Adipocyte (in vitro differentiated cells): ENCODE measurements at regions not wholly inside any gene's neighbourhood (a gene's known extent, or its start where the extent isn't known, plus 50 kb on each side); places are given as distances from the start of the nearest gene placed in this dataset.

Experiments
- DNase-seq: peaks from one replicate; pipeline ENCODE4 v3.0.0-alpha.2; 2015; ENCODE audit warnings: low read depth
- H3K27me3 ChIP-seq: replicated peaks from 2 replicates; pipeline ENCODE4 v1.7.0; 2013; ENCODE audit warnings: mild to moderate bottlenecking, low read length, moderate library complexity; ENCODE audit not compliant: control insufficient read depth, insufficient read depth
- H3K36me3 ChIP-seq: 2 replicates; pipeline ENCODE4 v1.7.0; 2013; ENCODE audit warnings: low read length, mild to moderate bottlenecking, moderate library complexity; ENCODE audit not compliant: control insufficient read depth, insufficient read depth, severe bottlenecking
- H3K4me1 ChIP-seq: 2 replicates; pipeline ENCODE4 v1.7.0; 2013; ENCODE audit warnings: mild to moderate bottlenecking, low read length, moderate library complexity; ENCODE audit not compliant: control insufficient read depth, insufficient read depth
- H3K4me3 ChIP-seq: 2 replicates; pipeline ENCODE4 v1.7.0; 2013; ENCODE audit warnings: mild to moderate bottlenecking, low read length, moderate library complexity
- H3K9ac ChIP-seq: 2 replicates; pipeline ENCODE4 v1.7.0; 2013; ENCODE audit warnings: mild to moderate bottlenecking, low read length, moderate library complexity
- H3K9me3 ChIP-seq: 2 replicates; pipeline ENCODE4 v1.7.0; 2013; ENCODE audit warnings: mild to moderate bottlenecking, low read length, moderate library complexity; ENCODE audit not compliant: control insufficient read depth

GRCh38 chr3:104548401-104548800, 818.3 kb upstream of the ALCAM start:
- Histone ChIP-seq H3K9me3 (no peaks in the 10 kb centered on the region), H3K27me3 (no peaks in the 10 kb centered on the region), H3K9ac (no peak overlapping the region), H3K4me3 (no peak overlapping the region), H3K4me1 (peaks cover 3% of the 10 kb centered on the region), H3K36me3 (no peaks in the 10 kb centered on the region)
- no peak for DNase-seq

GRCh38 chr3:104549099-104549714, 817.5 kb upstream of the ALCAM start:
- H3K36me3 ChIP-seq = no peaks in the 10 kb centered on the region
- peaks cover 3% of the 10 kb centered on the region for H3K4me1 ChIP-seq
- DNase-seq = no peak
- H3K9me3 ChIP-seq = no peaks in the 10 kb centered on the region
- H3K9ac ChIP-seq = no peak overlapping the region
- H3K27me3 ChIP-seq = no peaks in the 10 kb centered on the region
- H3K4me3 ChIP-seq = peak overlapping the region; percentile 46

- Histone ChIP-seq H3K36me3 (no peaks in the 10 kb centered on the region), H3K9me3 (no peaks in the 10 kb centered on the region), H3K4me1 (peaks cover 3% of the 10 kb centered on the region), H3K9ac (no peak overlapping the region), H3K4me3 (no peak overlapping the region), H3K27me3 (no peaks in the 10 kb centered on the region)
- peak; percentile 53 for DNase-seq
Observed at GRCh38 chr3:104553121-104553520, 813.6 kb upstream of the ALCAM start.

GRCh38 chr3:104554425-104554824, 812.3 kb upstream of the ALCAM start:
- no peaks in the 10 kb centered on the region for H3K9me3 ChIP-seq
- no peak for DNase-seq
- H3K4me3 ChIP-seq = no peak overlapping the region

GRCh38 chr3:104555728-104556127, 811.0 kb upstream of the ALCAM start:
- no peak for DNase-seq
- Histone ChIP-seq H3K9me3 (no peaks in the 10 kb centered on the region), H3K9ac (no peak overlapping the region), H3K4me3 (no peak overlapping the region), H3K4me1 (no peaks in the 10 kb centered on the region), H3K36me3 (no peaks in the 10 kb centered on the region), H3K27me3 (no peaks in the 10 kb centered on the region)

More at GRCh38 chr3:104554425-104554824, 812.3 kb upstream of the ALCAM start:
- Histone ChIP-seq H3K9ac (no peak overlapping the region), H3K27me3 (no peaks in the 10 kb centered on the region), H3K4me1 (peaks cover 3% of the 10 kb centered on the region), H3K36me3 (no peaks in the 10 kb centered on the region)

GRCh38 chr3:104556372-104557078, 810.2 kb upstream of the ALCAM start:
- Histone ChIP-seq H3K27me3 (no peaks in the 10 kb centered on the region), H3K4me1 (peaks cover 7% of the 10 kb centered on the region), H3K4me3 (no peak overlapping the region), H3K9ac (no peak overlapping the region), H3K9me3 (no peaks in the 10 kb centered on the region), H3K36me3 (no peaks in the 10 kb centered on the region)
- DNase-seq = peak; percentile 83

GRCh38 chr3:104561324-104561723, 805.4 kb upstream of the ALCAM start:
- Histone ChIP-seq H3K36me3 (no peaks in the 10 kb centered on the region), H3K9ac (no peak overlapping the region), H3K27me3 (no peaks in the 10 kb centered on the region), H3K4me3 (no peak overlapping the region), H3K4me1 (peaks cover 7% of the 10 kb centered on the region), H3K9me3 (no peaks in the 10 kb centered on the region)
- no peak for DNase-seq

GRCh38 chr3:104564045-104564643, 802.6 kb upstream of the ALCAM start:
- H3K36me3 ChIP-seq = no peaks in the 10 kb centered on the region
- H3K27me3 ChIP-seq = no peaks in the 10 kb centered on the region
- H3K4me3 ChIP-seq = no peak overlapping the region
- H3K9me3 ChIP-seq = no peaks in the 10 kb centered on the region
- no peak overlapping the region for H3K9ac ChIP-seq
- peak; percentile 55 for DNase-seq
- peaks cover 7% of the 10 kb centered on the region for H3K4me1 ChIP-seq

GRCh38 chr3:104566054-104566453, 800.7 kb upstream of the ALCAM start:
- H3K36me3 ChIP-seq = no peaks in the 10 kb centered on the region
- no peak for DNase-seq
- no peaks in the 10 kb centered on the region for H3K9me3 ChIP-seq
- H3K27me3 ChIP-seq = no peaks in the 10 kb centered on the region
- H3K4me1 ChIP-seq = peaks cover 5% of the 10 kb centered on the region
- no peak overlapping the region for H3K4me3 ChIP-seq
- no peak overlapping the region for H3K9ac ChIP-seq

GRCh38 chr3:104575634-104576033, 791.1 kb upstream of the ALCAM start:
- no peak for DNase-seq
- H3K9me3 ChIP-seq = peaks cover 22% of the 10 kb centered on the region
- no peak overlapping the region for H3K9ac ChIP-seq
- no peak overlapping the region for H3K4me3 ChIP-seq
- no peaks in the 10 kb centered on the region for H3K4me1 ChIP-seq
- no peaks in the 10 kb centered on the region for H3K27me3 ChIP-seq
- no peaks in the 10 kb centered on the region for H3K36me3 ChIP-seq

GRCh38 chr3:104578558-104578957, 788.2 kb upstream of the ALCAM start:
- Histone ChIP-seq H3K27me3 (no peaks in the 10 kb centered on the region), H3K4me3 (no peak overlapping the region), H3K36me3 (no peaks in the 10 kb centered on the region), H3K9me3 (peaks cover 22% of the 10 kb centered on the region), H3K4me1 (no peaks in the 10 kb centered on the region), H3K9ac (no peak overlapping the region)
- DNase-seq = no peak
